ENCODE measurements at regions not wholly inside any gene's neighbourhood (a gene's known extent, or its start where the extent isn't known, plus 50 kb on each side); places are given as distances from the start of the nearest gene placed in this dataset.

GRCh38 chr1:29707796-29708195, 471.5 kb downstream of the PTPRU start:
- no peaks in the 10 kb centered on the region for H3K9me3 Mint-ChIP-seq
- H3K36me3 Mint-ChIP-seq (ENCODE audit: low read depth): no peaks in the 10 kb centered on the region
- DNase-seq: no peak
- H3K27me3 Mint-ChIP-seq (ENCODE audit: insufficient read depth): peaks cover 8% of the 10 kb centered on the region
- H3K27ac Mint-ChIP-seq: peak overlapping the region; percentile 97
- peak overlapping the region; percentile 65; the same call in 1 of the 2 replicates for H3K4me3 Mint-ChIP-seq
- no peak for TF ChIP-seq CTCF (IDR thresholded peaks at IDR 0.05)
- H3K4me1 Mint-ChIP-seq (ENCODE audit: low read depth): peaks cover 47% of the 10 kb centered on the region

GRCh38 chr1:29706936-29707335, 470.6 kb downstream of the PTPRU start:
- Mint-ChIP-seq H3K4me1 (ENCODE audit: low read depth) (peaks cover 38% of the 10 kb centered on the region), H3K4me3 (no peak overlapping the region; the same call in 1 of the 2 replicates), H3K36me3 (ENCODE audit: low read depth) (no peaks in the 10 kb centered on the region), H3K9me3 (no peaks in the 10 kb centered on the region), H3K27ac (no peak overlapping the region), H3K27me3 (ENCODE audit: insufficient read depth) (peaks cover 12% of the 10 kb centered on the region)
- DNase-seq: no peak
- TF ChIP-seq CTCF (IDR thresholded peaks at IDR 0.05): peak; percentile 75

- Mint-ChIP-seq H3K36me3 (ENCODE audit: low read depth) (no peaks in the 10 kb centered on the region), H3K4me1 (ENCODE audit: low read depth) (peaks cover 17% of the 10 kb centered on the region), H3K27ac (no peak overlapping the region), H3K9me3 (no peaks in the 10 kb centered on the region), H3K27me3 (ENCODE audit: insufficient read depth) (peaks cover 12% of the 10 kb centered on the region), H3K4me3 (no peak overlapping the region)
- no peak for TF ChIP-seq CTCF (IDR thresholded peaks at IDR 0.05)
- no peak for DNase-seq
Measured at GRCh38 chr1:29704430-29704829, 468.1 kb downstream of the PTPRU start.

GRCh38 chr1:29703596-29704370, 467.5 kb downstream of the PTPRU start:
- Mint-ChIP-seq H3K9me3 (no peaks in the 10 kb centered on the region), H3K27me3 (ENCODE audit: insufficient read depth) (peaks cover 12% of the 10 kb centered on the region), H3K4me1 (ENCODE audit: low read depth) (peaks cover 10% of the 10 kb centered on the region), H3K27ac (no peak overlapping the region), H3K4me3 (no peak overlapping the region), H3K36me3 (ENCODE audit: low read depth) (no peaks in the 10 kb centered on the region)
- peak; percentile 84 for TF ChIP-seq CTCF (IDR thresholded peaks at IDR 0.05)
- DNase-seq: peak; percentile 57

GRCh38 chr1:29700491-29700890, 464.2 kb downstream of the PTPRU start:
- Mint-ChIP-seq H3K4me3 (no peak overlapping the region), H3K36me3 (ENCODE audit: low read depth) (no peaks in the 10 kb centered on the region), H3K4me1 (ENCODE audit: low read depth) (peaks cover 6% of the 10 kb centered on the region; the same call in 1 of the 2 replicates), H3K9me3 (no peaks in the 10 kb centered on the region), H3K27ac (no peak overlapping the region), H3K27me3 (ENCODE audit: insufficient read depth) (peaks cover 14% of the 10 kb centered on the region)
- TF ChIP-seq CTCF (IDR thresholded peaks at IDR 0.05): no peak
- DNase-seq: no peak

All from HFFc6 (cell line).